K562 (cell line): ENCODE measurements at regions not wholly inside any gene's neighbourhood (a gene's known extent, or its start where the extent isn't known, plus 50 kb on each side); places are given as distances from the start of the nearest gene placed in this dataset.

Experiments used
- ATAC-seq: fragments of 200-7000 bp; cut with Tn5 transposase; 3 replicates; pipeline ENCODE4 v1.9.1; 2020; ENCODE audit warnings: moderate library complexity
- BruUV-seq: library from RNA; stranded (reverse); fragments of 400-500 nt; replicated peaks from 2 replicates; lab custom pipeline; 2021; lab: Mats Ljungman, UMichigan
- CTCF ChIA-PET: fragments of 300-600 bp; formaldehyde crosslinking; extraction: SDS; loops from one replicate; lab custom pipeline; 2021; ENCODE audit warnings: low intra/inter-chr PET ratio; lab: Yijun Ruan, JAX
- POLR2A ChIA-PET: fragments of 300-600, 350-650 bp; sonication (Branson Sonifier 250); formaldehyde crosslinking; extraction: SDS; loops from one replicate; lab custom pipeline; 2021; ENCODE audit warnings: antibody characterized with exemption, inconsistent platforms; lab: Yijun Ruan, JAX
- DNase-seq, 4 experiments: peaks; one replicate each; pipeline versions ENCODE4 v3.0.0 to v3.0.0-alpha.2; 2011 to 2018; ENCODE audit warnings: low spot score in 3 of 4, mixed read lengths in 3 of 4; ENCODE audit errors: extremely low read depth in 1 of 4
- FAIRE-seq: peaks from 2 replicates; lab custom pipeline; 2011; peaks lifted over from hg19 to GRCh38; lab: Jason Lieb, UNC
- H2AFZ ChIP-seq: 2 replicates; pipeline ENCODE4 v1.6.0; 2011; ENCODE audit warnings: low read depth, low read length, control low read depth, inconsistent platforms
- H3K27ac ChIP-seq: fragments of 200-600 bp; 3 replicates; pipeline ENCODE4 v1.8.0; 2011; ENCODE audit warnings: low read depth, mild to moderate bottlenecking, control low read depth, inconsistent platforms, low read length, moderate library complexity, mixed read lengths; ENCODE audit errors: extremely low read depth
- H3K27me3 ChIP-seq, 2 experiments: fragments of 300-600 bp in 1 of 2; 2 replicates in 1 of 2; 3 replicates in 1 of 2; pipeline versions ENCODE4 v1.6.0 to v1.8.0; 2011; ENCODE audit warnings: inconsistent platforms in 2 of 2, low read length in 2 of 2, mild to moderate bottlenecking in 1 of 2, mixed read lengths in 1 of 2, moderate library complexity in 1 of 2; ENCODE audit not compliant: control insufficient read depth in 2 of 2, insufficient read depth in 2 of 2
- H3K36me3 ChIP-seq: fragments of 300-600 bp; 3 replicates; pipeline ENCODE4 v1.8.0; 2011; ENCODE audit warnings: mild to moderate bottlenecking, low read length, inconsistent platforms; ENCODE audit not compliant: control insufficient read depth, insufficient read depth
- H3K4me1 ChIP-seq, 2 experiments: fragments of 200-600 bp in 1 of 2; replicated peaks in 1 of 2; 2 replicates in 1 of 2; 3 replicates in 1 of 2; pipeline versions ENCODE4 v1.5.1 to v1.8.0; 2011; ENCODE audit warnings: inconsistent platforms in 2 of 2, low read length in 2 of 2, mild to moderate bottlenecking in 1 of 2, mixed read lengths in 1 of 2, moderate library complexity in 1 of 2; ENCODE audit not compliant: control insufficient read depth in 2 of 2, insufficient read depth in 2 of 2
- H3K4me2 ChIP-seq: 2 replicates; pipeline ENCODE4 v1.6.1; 2011; ENCODE audit warnings: low read length, control low read depth, inconsistent platforms, mixed read lengths; ENCODE audit not compliant: insufficient read depth
- H3K4me3 ChIP-seq: fragments of 200-600 bp; sonication (generic), shearing (Covaris generic); 2 replicates; pipeline ENCODE4 v1.5.1; 2016; ENCODE audit warnings: control low read depth, inconsistent platforms
- H3K79me2 ChIP-seq: fragments of 200-600 bp; 3 replicates; pipeline ENCODE4 v1.8.0; 2011; ENCODE audit warnings: low read length, inconsistent platforms; ENCODE audit not compliant: control insufficient read depth, insufficient read depth
- H3K9ac ChIP-seq, 2 experiments: 2 replicates each; pipeline versions ENCODE4 v1.6.0 to v1.6.1; 2011; ENCODE audit warnings: low read depth in 2 of 2, low read length in 2 of 2, control low read depth in 1 of 2, inconsistent platforms in 1 of 2, mild to moderate bottlenecking in 1 of 2, mixed read lengths in 1 of 2; ENCODE audit not compliant: insufficient read depth in 1 of 2
- H3K9me1 ChIP-seq: one replicate; pipeline ENCODE4 v1.6.0; 2011; ENCODE audit warnings: inconsistent platforms, mild to moderate bottlenecking, low read length, moderate library complexity; ENCODE audit not compliant: control insufficient read depth, insufficient read depth
- H3K9me3 ChIP-seq: replicated peaks from 2 replicates; pipeline ENCODE4 v1.5.1; 2011; ENCODE audit warnings: low read depth, low read length, inconsistent platforms; ENCODE audit not compliant: control insufficient read depth, insufficient read depth
- H4K20me1 ChIP-seq: replicated peaks from 2 replicates; pipeline ENCODE4 v1.6.1; 2011; ENCODE audit warnings: low read length, inconsistent platforms, mixed read lengths; ENCODE audit not compliant: control insufficient read depth, insufficient read depth
- CBX8 ChIP-seq: fragments of 200-600 bp; sonication (generic); IDR thresholded peaks from 2 replicates; pipeline ENCODE4 v1.6.1; 2012; ENCODE audit warnings: borderline replicate concordance, mixed run types, low read depth, mild to moderate bottlenecking, moderate library complexity, mixed read lengths, low read length, control low read depth, inconsistent platforms; ENCODE audit not compliant: poor library complexity, severe bottlenecking; ENCODE audit errors: extremely low read depth
- DDX20 ChIP-seq: fragments of 450-650 bp; IDR thresholded peaks from 2 replicates; pipeline ENCODE4 v1.6.1; 2016; ENCODE audit warnings: missing genetic modification characterization, low read depth, mild to moderate bottlenecking, missing compliant biosample characterization, moderate library complexity
- E2F3 ChIP-seq: fragments of 250-450 bp; sonication (Bioruptor Pico); IDR thresholded peaks from 2 replicates; pipeline ENCODE4 v1.4.0; 2020; ENCODE audit warnings: mild to moderate bottlenecking
- E4F1 ChIP-seq: fragments of 250-450 bp; sonication (Bioruptor Pico); IDR thresholded peaks from 2 replicates; pipeline ENCODE4 v1.5.0; 2021; ENCODE audit warnings: mild to moderate bottlenecking, borderline replicate concordance
- HDAC8 ChIP-seq: fragments of 450-650 bp; IDR thresholded peaks from 2 replicates; pipeline ENCODE4 v1.6.1; 2016; ENCODE audit warnings: mild to moderate bottlenecking, missing genetic modification characterization, moderate library complexity, missing compliant biosample characterization
- L3MBTL2 ChIP-seq: fragments of 450-650 bp; IDR thresholded peaks from 2 replicates; pipeline ENCODE4 v1.6.1; 2016; ENCODE audit warnings: mild to moderate bottlenecking, moderate library complexity
- MIER1 ChIP-seq: fragments of 450-650 bp; IDR thresholded peaks from 2 replicates; pipeline ENCODE4 v1.6.1; 2016; ENCODE audit warnings: antibody characterized with exemption, mild to moderate bottlenecking, low read depth
- MLLT1 ChIP-seq, 2 experiments: fragments of 450-650 bp; IDR thresholded peaks; 2 replicates each; pipeline ENCODE4 v1.6.1; 2016
- PPARD ChIP-seq: fragments of 250-450 bp; sonication (Bioruptor Pico); IDR thresholded peaks from 2 replicates; pipeline ENCODE4 v1.8.0; 2022; ENCODE audit warnings: inconsistent platforms, mild to moderate bottlenecking, moderate library complexity
- RAD21 ChIP-seq, 2 experiments: fragments of 250-450 bp in 1 of 2; fragments of 450-650 bp in 1 of 2; sonication (Bioruptor Pico) in 1 of 2; formaldehyde crosslinking in 1 of 2; IDR thresholded peaks in 1 of 2; conservative IDR thresholded peaks in 1 of 2; 2 replicates each; pipeline versions ENCODE4 v1.4.0 to v1.8.0; 2020 to 2022; ENCODE audit warnings: mild to moderate bottlenecking in 2 of 2, moderate library complexity in 1 of 2
- SRSF1 ChIP-seq: fragments of 200-400 bp; formaldehyde crosslinking; IDR thresholded peaks from 2 replicates; pipeline ENCODE4 v1.6.1; 2017; ENCODE audit warnings: mild to moderate bottlenecking, low read depth, low read length, moderate library complexity
- TAL1 ChIP-seq: fragments of 450-650 bp; IDR thresholded peaks from 2 replicates; pipeline ENCODE4 v1.6.1; 2016; ENCODE audit warnings: mild to moderate bottlenecking
- TFAP4 ChIP-seq: sonication (generic); formaldehyde crosslinking; IDR thresholded peaks from 2 replicates; pipeline ENCODE4 v1.8.0; 2022; ENCODE audit warnings: missing genetic modification reagents, mild to moderate bottlenecking, moderate library complexity, borderline replicate concordance
- THRAP3 ChIP-seq: fragments of 450-650 bp; IDR thresholded peaks from 2 replicates; pipeline ENCODE4 v1.6.1; 2016; ENCODE audit warnings: mild to moderate bottlenecking, inconsistent platforms, borderline replicate concordance
- ZNF347 ChIP-seq: fragments of 450-650 bp; formaldehyde crosslinking; IDR thresholded peaks from 2 replicates; pipeline ENCODE4 v1.4.0; 2020; ENCODE audit warnings: low read depth, mild to moderate bottlenecking, moderate library complexity
- ZNF354B ChIP-seq: fragments of 250-450 bp; sonication (Bioruptor Pico); IDR thresholded peaks from 2 replicates; pipeline ENCODE4 v1.4.0; 2020
- ZNF589 ChIP-seq: fragments of 200-800 bp; sonication (Bioruptor generic); IDR thresholded peaks from 2 replicates; pipeline ENCODE4 v1.6.1; 2016; ENCODE audit warnings: low read depth, missing genetic modification characterization, missing compliant biosample characterization
- WGBS: fragments of 100-300 bp; shearing (Covaris generic); methylation state at CpG from one replicate; pipeline ENCODE4 v1.1.6; 2016; ENCODE audit warnings: low coverage, mixed read lengths; ENCODE audit not compliant: insufficient coverage; ENCODE audit errors: missing lambda C conversion rate; 5-methylcytosine and 5-hydroxymethylcytosine counted together
- in situ Hi-C: fragments of 300-500 bp; cut with MboI; formaldehyde crosslinking; loops from 4 replicates; pipeline ENCODE4 v1.15.0; 2018; ENCODE audit warnings: inconsistent platforms, mixed read lengths
- intact Hi-C: fragments of 100-400 bp; cut with micrococcal nuclease; formaldehyde crosslinking; loops from 2 replicates; pipeline ENCODE4 v1.14.2; 2022

- no peak for DNase-seq
Observed at GRCh38 chr10:43854007-43854406, 205.3 kb upstream of the ZNF32 start.

GRCh38 chr10:43853369-43853768 is 204.7 kb upstream of the ZNF32 start:
- H3K79me2 ChIP-seq = no peaks in the 10 kb centered on the region
- peaks cover 2 to 18% of the 10 kb centered on the region in 2 experiments; a peak in 3 of 5 replicates for H3K27me3 ChIP-seq
- no peak overlapping the region for H3K4me3 ChIP-seq
- 2% methylated on average over 7 of the region's 7 CpGs for WGBS
- no peak for FAIRE-seq
- no peaks in the 10 kb centered on the region for H3K9me3 ChIP-seq
- H3K9ac ChIP-seq = no peak overlapping the region
- H3K9me1 ChIP-seq = no peaks in the 10 kb centered on the region
- H3K4me1 ChIP-seq = no peaks in the 10 kb centered on the region
- CTCF ChIA-PET = no interaction called here
- in situ Hi-C loops = no loop called here
- H3K27ac ChIP-seq = no peak overlapping the region
- no TSS peak for BruUV-seq
- POLR2A ChIA-PET = interaction anchor here (0.6 kb wide), 1 partner anchor 183 kb away, joined by 3 read pairs; no protein-coding TSS in a partner anchor
- intact Hi-C loops = loop anchor here (10.0 kb wide), 1 partner anchor 179 kb away; no protein-coding TSS in a partner anchor
- H4K20me1 ChIP-seq = no peaks in the 10 kb centered on the region
- H3K4me2 ChIP-seq = no peak overlapping the region
- H3K36me3 ChIP-seq = no peaks in the 10 kb centered on the region
- H2AFZ ChIP-seq = no peak overlapping the region
- no peak for ATAC-seq
- no peak for DNase-seq
- TF ChIP-seq E4F1 (CRISPR knock-in tag) (no peak), DDX20 (tag) (no peak), MLLT1 (IDR thresholded peaks at IDR 0.05) (no peak), TFAP4 (CRISPR knock-in tag) (no peak), ZNF354B (CRISPR knock-in tag) (no peak), SRSF1 (no peak), PPARD (no peak), L3MBTL2 (no peak)

More at GRCh38 chr10:43854007-43854406, 205.3 kb upstream of the ZNF32 start:
- Histone ChIP-seq H3K9me1 (no peaks in the 10 kb centered on the region), H3K27me3 (peaks cover 2 to 18% of the 10 kb centered on the region in 2 experiments; a peak in 3 of 5 replicates), H3K36me3 (no peaks in the 10 kb centered on the region), H2AFZ (no peak overlapping the region), H3K4me1 (no peaks in the 10 kb centered on the region), H4K20me1 (no peaks in the 10 kb centered on the region), H3K9ac (no peak overlapping the region), H3K9me3 (no peaks in the 10 kb centered on the region), H3K79me2 (no peaks in the 10 kb centered on the region), H3K27ac (no peak overlapping the region), H3K4me2 (no peak overlapping the region), H3K4me3 (no peak overlapping the region)
- intact Hi-C loops (loop anchor here (10.0 kb wide), 1 partner anchor 179 kb away; no protein-coding TSS in a partner anchor), in situ Hi-C loops (no loop called here)
- BruUV-seq = no TSS peak
- FAIRE-seq = no peak
- ATAC-seq = no peak
- TF ChIP-seq MIER1 = no peak
- no peak for TF ChIP-seq E2F3 (CRISPR knock-in tag)
- TF ChIP-seq THRAP3 = no peak
- no peak for TF ChIP-seq CBX8
- TF ChIP-seq ZNF589 (CRISPR knock-in tag) = no peak
- no peak for TF ChIP-seq ZNF347
- TF ChIP-seq TAL1 = no peak
- TF ChIP-seq HDAC8 (tag) = no peak
- no peak for TF ChIP-seq RAD21 (CRISPR knock-in tag; conservative IDR thresholded peaks at IDR 0.05 in 1 of 2, IDR thresholded peaks at IDR 0.05 in 1 of 2)
- ChIA-PET POLR2A (no interaction called here), CTCF (no interaction called here)
- WGBS = 0% methylated on average over 10 of the region's 10 CpGs
